ENCODE measurements at regions not wholly inside any gene's neighbourhood (a gene's known extent, or its start where the extent isn't known, plus 50 kb on each side); places are given as distances from the start of the nearest gene placed in this dataset.
A peak's percentile ranks its signal among the peaks of the same experiment; 100 is the strongest.

GRCh38 chrX:110430293-110431076, 71.8 kb downstream of the RTL9 start:
- no peak for DNase-seq

GRCh38 chrX:110432091-110432905, 73.7 kb downstream of the RTL9 start:
- peak in 1 of 3 donors; percentile 75 for DNase-seq

- DNase-seq, result peak in 1 of 3 donors; percentile 75
Observed at GRCh38 chrX:110432906-110433215, 74.2 kb downstream of the RTL9 start.

- no peak for DNase-seq
Observed at GRCh38 chrX:110435196-110435595, 76.5 kb downstream of the RTL9 start.

DNA sequence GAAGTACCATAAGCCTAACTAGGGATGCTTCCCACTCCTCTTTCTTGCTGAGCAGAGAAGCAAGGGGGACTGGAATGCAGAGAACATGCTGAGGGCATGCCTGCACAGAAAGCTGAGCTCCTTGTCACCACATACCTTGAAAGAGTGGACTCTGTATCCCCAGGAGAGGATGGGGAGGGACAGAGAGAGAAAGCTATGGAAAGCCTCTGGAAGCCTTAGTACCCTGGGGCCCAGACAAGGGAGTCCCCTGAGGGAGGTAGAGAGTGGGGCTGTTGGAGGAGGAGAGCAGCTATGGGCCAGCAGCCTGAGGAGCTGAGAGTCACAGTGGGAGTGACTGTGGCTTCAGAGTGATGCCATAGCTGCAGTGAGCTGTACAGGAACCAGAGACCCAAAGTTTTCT, 77.9 kb downstream of the RTL9 start:
- DNase-seq, result no peak

DNA sequence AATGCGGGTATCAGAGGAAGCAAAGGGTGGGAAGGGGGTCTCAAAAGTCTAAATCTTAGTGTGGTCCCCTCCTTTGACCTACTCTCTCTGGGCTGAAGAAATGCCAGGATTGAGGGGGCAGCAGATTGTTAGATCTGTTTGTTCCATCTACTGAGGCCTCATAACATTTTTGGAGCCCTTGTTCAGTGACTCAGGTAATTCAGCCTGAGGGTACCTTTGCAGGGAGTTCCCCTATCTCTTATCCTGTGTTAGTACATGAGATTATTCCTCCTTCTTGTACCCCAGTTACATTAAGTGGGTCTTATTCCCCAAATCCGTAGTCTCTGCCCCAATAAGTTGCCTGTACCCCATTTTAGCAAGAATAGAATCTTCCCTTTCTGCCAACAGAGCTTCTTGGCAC, 79.0 kb downstream of the RTL9 start:
- DNase-seq, result no peak

DNA sequence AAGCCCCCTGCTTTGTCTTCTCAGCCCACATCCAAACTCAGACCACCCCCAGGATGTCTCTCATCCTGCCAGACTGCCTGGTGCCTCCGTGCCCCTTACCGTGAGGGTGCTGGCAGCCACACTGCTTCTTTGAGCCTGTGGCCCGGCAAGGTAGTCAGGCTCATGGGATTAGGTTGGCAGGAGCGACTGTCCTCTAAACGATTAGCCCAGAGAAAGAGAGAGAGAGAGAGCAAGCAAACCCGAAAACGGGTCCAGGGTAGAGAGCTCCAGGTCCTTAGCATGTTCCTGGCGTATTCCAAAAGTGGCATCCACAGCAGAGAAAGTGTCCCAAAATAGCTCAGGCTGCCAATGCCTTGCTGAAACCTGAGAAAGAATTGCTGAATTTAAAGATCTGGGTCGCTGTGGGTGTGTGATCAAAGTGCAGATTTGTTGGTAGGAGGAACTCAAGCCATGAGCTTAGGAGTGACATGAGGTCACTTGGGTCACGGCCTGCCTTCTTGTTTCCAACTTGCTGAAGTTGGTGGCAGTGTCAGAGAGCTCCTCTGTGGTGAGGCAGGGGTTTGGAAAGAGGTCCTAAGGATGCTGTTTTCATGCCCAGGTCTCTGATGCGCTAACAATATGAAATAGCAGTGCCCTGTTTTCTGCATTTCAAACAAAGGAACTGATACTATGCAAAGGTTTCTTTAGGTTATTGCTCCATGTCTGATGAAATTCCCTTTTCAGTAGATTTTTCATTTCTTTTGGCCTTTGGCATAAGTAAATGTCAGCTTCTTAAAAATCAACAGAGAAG, 81.6 kb downstream of the RTL9 start:
- DNase-seq, result no peak

DNA sequence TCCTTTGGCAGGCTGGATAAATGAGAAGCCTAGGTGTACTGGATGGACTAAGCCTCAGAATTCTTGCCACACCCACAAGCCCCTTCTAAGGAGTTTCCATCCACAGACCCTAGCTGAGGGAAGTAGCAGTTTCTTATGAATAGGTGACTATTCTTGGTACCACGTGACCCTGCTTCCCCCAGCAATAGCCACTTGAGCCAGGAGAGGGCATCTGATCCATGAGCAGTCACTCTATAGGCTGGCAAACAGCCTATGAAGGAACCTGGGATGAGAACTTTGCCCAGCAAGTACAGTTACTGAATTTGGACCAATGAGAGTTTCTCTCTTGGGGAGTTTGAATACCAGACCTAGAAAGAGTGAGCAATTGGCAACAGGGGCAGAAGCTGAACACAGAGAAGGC, 84.0 kb downstream of the RTL9 start:
- DNase-seq, result no peak

DNA sequence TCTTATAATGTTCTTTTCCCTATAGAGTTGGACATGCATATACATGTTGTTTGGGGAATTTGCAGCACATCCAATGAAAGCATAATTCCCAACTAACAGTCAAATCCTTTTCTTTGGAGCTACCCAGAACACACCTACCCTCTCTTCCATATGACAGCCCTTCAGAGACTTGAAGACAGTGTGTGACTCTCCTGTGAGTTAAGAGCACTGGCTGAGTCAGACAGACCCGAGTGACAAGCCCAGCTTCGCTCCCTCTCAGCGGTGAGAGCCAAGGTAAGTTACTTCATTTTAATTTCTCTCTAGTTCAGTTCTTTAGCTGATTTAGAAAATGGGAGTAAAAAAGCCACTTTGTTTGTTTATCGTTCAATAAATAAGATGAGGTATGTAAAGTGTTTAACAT, 86.3 kb downstream of the RTL9 start:
- DNase-seq, result no peak

- DNase-seq, result peak in 1 of 3 donors; percentile 12
Observed at GRCh38 chrX:110448459-110448858, 89.8 kb downstream of the RTL9 start.

DNA sequence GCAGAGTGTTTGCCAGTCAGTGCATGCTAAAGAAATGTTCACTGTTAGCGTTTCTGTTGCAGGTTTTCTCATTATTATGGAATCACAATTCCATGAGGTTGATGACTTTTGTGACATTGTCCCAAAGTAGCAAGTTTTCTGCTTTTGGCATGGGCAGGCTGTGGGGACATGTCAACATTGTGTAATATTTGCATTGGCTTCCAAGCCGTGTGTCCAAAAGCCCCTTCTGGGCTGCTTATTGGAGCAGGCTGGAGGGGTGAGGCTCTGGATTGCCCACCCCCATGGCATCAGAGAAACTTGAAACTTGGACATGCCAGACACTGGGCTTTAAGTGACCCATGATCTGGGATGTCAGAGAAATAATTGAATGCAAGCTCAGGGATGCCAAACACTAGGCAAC, 90.7 kb downstream of the RTL9 start:
- no peak for DNase-seq

- peak; percentile 70 to 85 (median 83) for DNase-seq
Observed at GRCh38 chrX:110450050-110450449, 91.4 kb downstream of the RTL9 start.

- no peak for DNase-seq
Observed at GRCh38 chrX:110454336-110454735, 95.7 kb downstream of the RTL9 start.

DNA sequence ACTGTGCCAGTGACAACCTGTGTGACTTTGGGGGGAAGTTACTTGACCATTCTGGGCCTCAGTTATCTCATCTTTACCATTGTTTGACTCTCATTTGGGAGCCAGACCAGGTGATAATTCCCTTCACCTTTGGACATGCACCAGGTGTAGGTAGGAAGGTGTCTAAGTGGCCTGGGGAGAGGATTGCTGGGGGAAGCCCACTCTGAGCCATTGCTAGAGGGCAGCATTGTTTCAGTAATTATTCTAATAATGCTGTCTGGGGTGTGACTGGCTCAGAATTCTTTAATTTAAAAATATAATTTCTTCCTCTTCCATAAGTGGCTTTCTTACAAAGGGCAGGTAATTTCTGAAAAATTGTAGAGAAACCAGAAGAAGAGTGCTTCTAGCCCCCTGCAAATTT, 104.3 kb downstream of the RTL9 start:
- DNase-seq, result no peak

DNA sequence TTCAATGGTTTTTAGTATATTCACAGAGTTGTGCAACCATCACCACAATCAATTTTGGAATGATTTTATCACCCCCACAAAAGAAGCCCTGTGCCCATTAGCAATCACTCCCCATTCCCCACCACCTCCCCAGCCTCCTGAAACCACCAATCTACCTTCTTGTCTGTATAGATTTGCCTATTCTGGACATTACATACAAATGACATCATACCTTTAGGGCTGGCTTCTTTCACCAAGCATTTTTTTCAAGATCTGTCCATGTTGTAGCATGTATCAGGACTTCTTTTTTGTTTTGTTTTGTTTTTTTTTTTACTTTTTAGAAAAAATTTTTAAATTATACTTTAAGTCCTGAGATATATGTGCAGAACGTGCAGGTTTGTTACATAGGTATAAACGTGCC, 108.1 kb downstream of the RTL9 start:
- no peak for DNase-seq

GRCh38 chrX:110472265-110472664, 113.6 kb downstream of the RTL9 start:
- DNase-seq, result no peak

DNA sequence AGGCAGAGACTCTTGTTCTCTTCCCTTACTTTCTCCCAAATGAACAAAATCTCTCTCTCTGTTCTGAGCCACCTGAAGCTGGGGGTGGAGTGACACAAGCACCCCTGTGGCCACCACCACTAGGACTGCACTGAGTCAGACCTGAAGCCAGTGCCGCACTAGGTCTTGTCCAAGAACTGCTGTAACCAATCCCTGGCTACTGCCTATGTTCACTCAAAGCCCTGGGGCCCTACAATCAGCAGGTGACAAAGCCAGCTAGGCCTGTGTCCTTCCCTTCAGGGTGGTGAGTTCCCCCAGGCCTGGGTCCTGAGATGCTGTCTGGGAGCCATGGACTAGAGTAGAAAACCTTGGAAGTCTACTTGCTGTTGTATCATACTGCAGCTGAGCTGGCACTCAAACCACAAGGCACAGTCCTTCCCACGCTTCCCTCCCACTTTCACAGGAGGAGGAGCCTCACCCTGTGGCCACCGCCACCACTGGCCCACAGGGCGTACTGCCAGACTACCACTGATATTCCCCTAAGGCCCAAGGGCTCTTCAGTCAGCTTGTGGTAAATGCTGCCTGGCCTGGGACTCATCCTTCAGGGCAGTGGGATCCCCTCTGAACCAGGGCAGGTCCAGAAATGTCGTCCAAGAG, 119.1 kb downstream of the RTL9 start:
- no peak for DNase-seq

GRCh38 chrX:110491846-110492620, 133.4 kb downstream of the RTL9 start:
- no peak for DNase-seq

DNA sequence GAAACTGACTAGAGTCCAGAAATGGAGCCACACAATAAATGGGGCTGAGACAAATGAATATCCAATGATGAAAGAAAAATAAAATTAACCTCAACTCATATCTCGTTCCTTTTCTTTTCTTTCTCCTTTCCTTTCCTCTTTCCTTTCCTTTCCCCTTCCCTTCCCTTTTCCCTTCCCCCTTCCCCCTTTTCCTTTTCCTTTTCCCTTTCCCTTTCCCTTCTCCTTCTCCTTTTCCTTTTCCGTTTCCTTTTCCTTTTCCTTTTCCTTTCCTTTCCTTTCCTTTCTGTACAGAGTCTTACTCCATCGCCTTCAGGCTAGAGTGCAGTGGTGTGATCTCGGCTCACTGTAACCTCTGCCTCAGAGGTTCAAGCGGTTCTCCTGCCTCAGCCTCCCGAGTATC, 146.3 kb downstream of the RTL9 start:
- no peak for DNase-seq

GRCh38 chrX:110509755-110510532, 151.3 kb downstream of the RTL9 start:
- DNase-seq, result no peak

DNA sequence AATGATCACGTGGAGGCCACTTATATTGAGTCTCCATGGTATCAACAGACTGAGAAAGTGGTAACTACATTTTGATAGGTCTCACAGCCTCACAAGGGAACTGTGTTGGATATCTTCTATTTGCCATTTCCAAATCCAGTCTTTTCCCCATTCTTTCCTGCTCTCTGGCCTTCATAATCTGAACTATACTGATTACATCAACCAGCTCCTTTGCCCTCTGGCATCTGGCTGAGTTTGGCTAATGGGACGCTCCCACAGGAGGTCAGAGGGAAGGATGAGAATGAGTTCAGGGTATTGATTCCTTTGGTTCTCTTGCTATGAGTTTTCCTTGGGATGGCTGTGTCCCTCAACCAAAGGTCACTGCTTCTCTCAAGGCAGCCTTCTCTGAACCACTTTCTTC, 152.6 kb downstream of the RTL9 start:
- DNase-seq, result no peak
